ENCODE measurements at regions not wholly inside any gene's neighbourhood (a gene's known extent, or its start where the extent isn't known, plus 50 kb on each side); places are given as distances from the start of the nearest gene placed in this dataset.

- Histone ChIP-seq H3K79me1 (replicated peaks; ENCODE audit: low read length, poor library complexity, severe bottlenecking) (no peaks in the 10 kb centered on the region), H3K4me1 (ENCODE audit: control insufficient read depth, insufficient read depth, low read depth, low read length) (no peaks in the 10 kb centered on the region), H3K9me3 (ENCODE audit: control insufficient read depth, low read length) (no peaks in the 10 kb centered on the region), H3K18ac (ENCODE audit: low read depth in 1 of 2, low read length in 2 of 2) (no peak overlapping the region), H2BK5ac (ENCODE audit: low read depth, low read length, poor library complexity, severe bottlenecking) (no peak overlapping the region), H3K36me3 (ENCODE audit: control insufficient read depth in 1 of 2, insufficient read depth in 2 of 2, low read depth in 1 of 2, low read length in 2 of 2) (no peaks in the 10 kb centered on the region), H3K27me3 (ENCODE audit: control insufficient read depth in 1 of 2, insufficient read depth in 1 of 2, low read length in 2 of 2) (peaks cover 6 to 43% of the 10 kb centered on the region in 2 experiments), H2AK5ac (ENCODE audit: low read length, severe bottlenecking) (no peak overlapping the region), H4K91ac (ENCODE audit: low read length) (no peak overlapping the region), H3K4me3 (ENCODE audit: insufficient read depth in 1 of 2, low read depth in 1 of 2, low read length in 2 of 2) (no peak overlapping the region), H4K8ac (ENCODE audit: low read length) (no peak overlapping the region), H2AFZ (ENCODE audit: low read depth, low read length) (no peak overlapping the region), H3K4me2 (ENCODE audit: low read length, poor library complexity, severe bottlenecking) (no peak overlapping the region), H3K9ac (ENCODE audit: low read length) (no peak overlapping the region), H3K4ac (ENCODE audit: low read depth in 1 of 2, low read length in 2 of 2) (no peak overlapping the region), H2BK120ac (ENCODE audit: low read depth, low read length) (no peak overlapping the region), H3K14ac (ENCODE audit: low read length in 2 of 2) (no peak overlapping the region), H3K23ac (ENCODE audit: low read length in 2 of 2) (no peak overlapping the region), H2BK12ac (ENCODE audit: low read length in 2 of 2) (no peak overlapping the region), H3K27ac (ENCODE audit: low read length, poor library complexity, severe bottlenecking) (no peak overlapping the region), H2BK15ac (ENCODE audit: low read depth, poor library complexity, severe bottlenecking) (no peak overlapping the region)
- 87% methylated on average over 4 of the region's 4 CpGs for WGBS
- DNase-seq = no peak
Measured at GRCh38 chr11:59283311-59283710, 70.6 kb upstream of the MPEG1 start.

DNA sequence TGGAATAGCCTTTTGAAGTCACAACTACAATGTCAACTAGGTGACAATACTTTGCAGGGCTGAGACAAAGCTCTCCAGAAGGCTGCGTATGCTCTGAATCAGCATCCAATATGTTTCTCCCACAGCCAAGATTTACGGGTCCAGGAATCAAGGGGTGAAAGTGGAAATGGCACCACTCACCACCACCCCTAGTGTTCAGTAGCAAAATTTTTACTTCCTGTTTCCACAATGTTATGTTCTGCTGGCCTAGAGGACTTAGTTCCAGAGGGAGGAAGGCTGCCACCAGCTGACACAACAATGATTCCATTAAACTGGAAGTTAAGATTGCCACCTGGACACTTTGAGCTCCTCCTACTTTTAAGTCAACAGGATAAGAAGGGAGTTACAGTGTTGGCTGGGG lies 68.5 kb upstream of the MPEG1 start:
- Histone ChIP-seq H3K23ac (ENCODE audit: low read length in 2 of 2) (no peak overlapping the region), H3K9ac (ENCODE audit: low read length) (no peak overlapping the region), H3K4me2 (ENCODE audit: low read length, poor library complexity, severe bottlenecking) (no peak overlapping the region), H2BK12ac (ENCODE audit: low read length in 2 of 2) (no peak overlapping the region), H3K14ac (ENCODE audit: low read length in 2 of 2) (no peak overlapping the region), H3K27ac (ENCODE audit: low read length, poor library complexity, severe bottlenecking) (no peak overlapping the region), H2BK120ac (ENCODE audit: low read depth, low read length) (no peak overlapping the region), H3K4me3 (ENCODE audit: insufficient read depth in 1 of 2, low read depth in 1 of 2, low read length in 2 of 2) (no peak overlapping the region), H2AK5ac (ENCODE audit: low read length, severe bottlenecking) (no peak overlapping the region), H3K18ac (ENCODE audit: low read depth in 1 of 2, low read length in 2 of 2) (no peak overlapping the region), H3K4ac (ENCODE audit: low read depth in 1 of 2, low read length in 2 of 2) (no peak overlapping the region), H3K27me3 (ENCODE audit: control insufficient read depth in 1 of 2, insufficient read depth in 1 of 2, low read length in 2 of 2) (peaks cover 6 to 22% of the 10 kb centered on the region in 2 experiments), H2BK5ac (ENCODE audit: low read depth, low read length, poor library complexity, severe bottlenecking) (no peak overlapping the region), H3K9me3 (ENCODE audit: control insufficient read depth, low read length) (no peaks in the 10 kb centered on the region), H3K4me1 (ENCODE audit: control insufficient read depth, insufficient read depth, low read depth, low read length) (no peaks in the 10 kb centered on the region), H4K91ac (ENCODE audit: low read length) (no peak overlapping the region), H2AFZ (ENCODE audit: low read depth, low read length) (no peak overlapping the region), H2BK15ac (ENCODE audit: low read depth, poor library complexity, severe bottlenecking) (no peak overlapping the region), H4K8ac (ENCODE audit: low read length) (no peak overlapping the region), H3K79me1 (replicated peaks; ENCODE audit: low read length, poor library complexity, severe bottlenecking) (no peaks in the 10 kb centered on the region), H3K36me3 (ENCODE audit: control insufficient read depth in 1 of 2, insufficient read depth in 2 of 2, low read depth in 1 of 2, low read length in 2 of 2) (no peaks in the 10 kb centered on the region)
- DNase-seq = no peak
- 63% methylated on average over 2 of the region's 2 CpGs for WGBS

DNA sequence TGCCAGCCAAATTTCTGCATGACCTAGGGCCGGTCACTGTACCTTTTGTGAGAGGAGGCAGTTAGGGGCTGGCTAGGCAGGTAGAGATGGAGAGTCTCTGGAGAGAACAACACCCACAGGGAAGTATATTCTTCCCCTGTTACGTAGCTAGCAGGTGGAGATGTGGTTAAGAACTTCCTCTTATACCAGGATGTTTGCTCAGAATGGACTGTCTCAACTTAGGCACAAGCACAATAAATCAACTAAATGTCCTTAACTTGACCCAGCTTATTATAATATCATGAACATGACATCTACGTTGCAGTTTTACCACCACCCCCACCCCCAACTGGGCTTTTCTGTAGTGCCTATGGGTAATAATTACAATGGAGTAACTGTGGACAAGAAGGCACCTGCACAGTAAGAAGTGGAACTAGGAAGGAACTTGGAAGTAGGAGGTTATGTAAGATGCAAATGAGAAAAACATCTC lies 60.7 kb upstream of the MPEG1 start:
- Histone ChIP-seq H3K36me3 (ENCODE audit: control insufficient read depth in 1 of 2, insufficient read depth in 2 of 2, low read depth in 1 of 2, low read length in 2 of 2) (no peaks in the 10 kb centered on the region), H2AFZ (ENCODE audit: low read depth, low read length) (no peak overlapping the region), H3K4ac (ENCODE audit: low read depth in 1 of 2, low read length in 2 of 2) (no peak overlapping the region), H4K8ac (ENCODE audit: low read length) (no peak overlapping the region), H3K27me3 (ENCODE audit: control insufficient read depth in 1 of 2, insufficient read depth in 1 of 2, low read length in 2 of 2) (peaks cover 0 to 37% of the 10 kb centered on the region in 2 experiments), H2BK15ac (ENCODE audit: low read depth, poor library complexity, severe bottlenecking) (no peak overlapping the region), H3K4me3 (ENCODE audit: insufficient read depth in 1 of 2, low read depth in 1 of 2, low read length in 2 of 2) (no peak overlapping the region), H2AK5ac (ENCODE audit: low read length, severe bottlenecking) (no peak overlapping the region), H3K18ac (ENCODE audit: low read depth in 1 of 2, low read length in 2 of 2) (no peak overlapping the region), H2BK5ac (ENCODE audit: low read depth, low read length, poor library complexity, severe bottlenecking) (no peak overlapping the region), H3K9ac (ENCODE audit: low read length) (no peak overlapping the region), H3K4me2 (ENCODE audit: low read length, poor library complexity, severe bottlenecking) (no peak overlapping the region), H3K4me1 (ENCODE audit: control insufficient read depth, insufficient read depth, low read depth, low read length) (no peaks in the 10 kb centered on the region), H3K79me1 (replicated peaks; ENCODE audit: low read length, poor library complexity, severe bottlenecking) (no peaks in the 10 kb centered on the region), H3K9me3 (ENCODE audit: control insufficient read depth, low read length) (no peaks in the 10 kb centered on the region), H3K14ac (ENCODE audit: low read length in 2 of 2) (no peak overlapping the region), H2BK120ac (ENCODE audit: low read depth, low read length) (no peak overlapping the region), H2BK12ac (ENCODE audit: low read length in 2 of 2) (no peak overlapping the region), H3K23ac (ENCODE audit: low read length in 2 of 2) (no peak overlapping the region), H3K27ac (ENCODE audit: low read length, poor library complexity, severe bottlenecking) (no peak overlapping the region), H4K91ac (ENCODE audit: low read length) (no peak overlapping the region)
- no peak for DNase-seq
- 60% methylated on average over 2 of the region's 3 CpGs for WGBS

GRCh38 chr11:59272771-59273372 lies 60.1 kb upstream of the MPEG1 start:
- Histone ChIP-seq H2BK120ac (ENCODE audit: low read depth, low read length) (no peak overlapping the region), H3K9ac (ENCODE audit: low read length) (no peak overlapping the region), H3K18ac (ENCODE audit: low read depth in 1 of 2, low read length in 2 of 2) (no peak overlapping the region), H3K4me1 (ENCODE audit: control insufficient read depth, insufficient read depth, low read depth, low read length) (no peaks in the 10 kb centered on the region), H3K9me3 (ENCODE audit: control insufficient read depth, low read length) (no peaks in the 10 kb centered on the region), H2BK5ac (ENCODE audit: low read depth, low read length, poor library complexity, severe bottlenecking) (no peak overlapping the region), H3K36me3 (ENCODE audit: control insufficient read depth in 1 of 2, insufficient read depth in 2 of 2, low read depth in 1 of 2, low read length in 2 of 2) (no peaks in the 10 kb centered on the region), H3K27me3 (ENCODE audit: control insufficient read depth in 1 of 2, insufficient read depth in 1 of 2, low read length in 2 of 2) (peaks cover 0 to 37% of the 10 kb centered on the region in 2 experiments), H3K4me2 (ENCODE audit: low read length, poor library complexity, severe bottlenecking) (no peak overlapping the region), H2AFZ (ENCODE audit: low read depth, low read length) (no peak overlapping the region), H4K91ac (ENCODE audit: low read length) (no peak overlapping the region), H2BK15ac (ENCODE audit: low read depth, poor library complexity, severe bottlenecking) (no peak overlapping the region), H2BK12ac (ENCODE audit: low read length in 2 of 2) (no peak overlapping the region), H4K8ac (ENCODE audit: low read length) (no peak overlapping the region), H3K79me1 (replicated peaks; ENCODE audit: low read length, poor library complexity, severe bottlenecking) (no peaks in the 10 kb centered on the region), H3K27ac (ENCODE audit: low read length, poor library complexity, severe bottlenecking) (no peak overlapping the region), H2AK5ac (ENCODE audit: low read length, severe bottlenecking) (no peak overlapping the region), H3K14ac (ENCODE audit: low read length in 2 of 2) (no peak overlapping the region), H3K4ac (ENCODE audit: low read depth in 1 of 2, low read length in 2 of 2) (no peak overlapping the region), H3K23ac (ENCODE audit: low read length in 2 of 2) (no peak overlapping the region), H3K4me3 (ENCODE audit: insufficient read depth in 1 of 2, low read depth in 1 of 2, low read length in 2 of 2) (no peak overlapping the region)
- DNase-seq = no peak
- 72% methylated on average over 3 of the region's 6 CpGs for WGBS

Data from mesenchymal stem cell (in vitro differentiated cells and primary cell).